DND-41 (cell line): ENCODE measurements at regions not wholly inside any gene's neighbourhood (a gene's known extent, or its start where the extent isn't known, plus 50 kb on each side); places are given as distances from the start of the nearest gene placed in this dataset.

Experiments used
- EZH2 ChIP-seq: IDR thresholded peaks from 3 replicates; pipeline ENCODE4 v1.6.1; 2012; ENCODE audit warnings: borderline replicate concordance, low read depth, mild to moderate bottlenecking, moderate library complexity, low read length, inconsistent platforms; ENCODE audit not compliant: severe bottlenecking
- TF ChIP-seq, protein P1 (sequence below): IDR thresholded peaks from 2 replicates; pipeline ENCODE4 v1.5.1; 2012; ENCODE audit warnings: borderline replicate concordance, low read length, moderate library complexity, mild to moderate bottlenecking; ENCODE audit not compliant: poor library complexity, severe bottlenecking; ENCODE audit errors: extremely low read depth

DNA sequence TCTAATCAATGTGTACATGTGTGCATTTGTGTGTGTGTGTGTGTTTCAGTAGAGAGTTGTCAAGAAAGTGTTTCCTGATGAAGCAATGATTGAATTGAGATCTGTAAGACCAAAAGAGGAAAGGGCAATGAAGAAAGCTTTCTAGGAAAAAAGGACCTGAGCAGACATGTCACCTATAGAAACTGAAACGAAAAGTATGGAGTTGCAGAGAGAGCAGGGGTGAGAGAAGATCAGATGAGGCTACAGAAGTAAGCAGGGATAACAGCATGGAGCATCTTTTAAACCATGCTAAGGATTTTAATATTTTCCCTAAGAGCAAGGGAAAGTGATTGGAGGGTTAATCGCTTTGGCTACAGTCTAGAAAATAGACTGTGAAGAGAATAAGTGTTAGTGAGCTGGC, 1459.4 kb upstream of the TENM4 start:
- TF ChIP-seq, protein P1, sequence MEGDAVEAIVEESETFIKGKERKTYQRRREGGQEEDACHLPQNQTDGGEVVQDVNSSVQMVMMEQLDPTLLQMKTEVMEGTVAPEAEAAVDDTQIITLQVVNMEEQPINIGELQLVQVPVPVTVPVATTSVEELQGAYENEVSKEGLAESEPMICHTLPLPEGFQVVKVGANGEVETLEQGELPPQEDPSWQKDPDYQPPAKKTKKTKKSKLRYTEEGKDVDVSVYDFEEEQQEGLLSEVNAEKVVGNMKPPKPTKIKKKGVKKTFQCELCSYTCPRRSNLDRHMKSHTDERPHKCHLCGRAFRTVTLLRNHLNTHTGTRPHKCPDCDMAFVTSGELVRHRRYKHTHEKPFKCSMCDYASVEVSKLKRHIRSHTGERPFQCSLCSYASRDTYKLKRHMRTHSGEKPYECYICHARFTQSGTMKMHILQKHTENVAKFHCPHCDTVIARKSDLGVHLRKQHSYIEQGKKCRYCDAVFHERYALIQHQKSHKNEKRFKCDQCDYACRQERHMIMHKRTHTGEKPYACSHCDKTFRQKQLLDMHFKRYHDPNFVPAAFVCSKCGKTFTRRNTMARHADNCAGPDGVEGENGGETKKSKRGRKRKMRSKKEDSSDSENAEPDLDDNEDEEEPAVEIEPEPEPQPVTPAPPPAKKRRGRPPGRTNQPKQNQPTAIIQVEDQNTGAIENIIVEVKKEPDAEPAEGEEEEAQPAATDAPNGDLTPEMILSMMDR = no peak
- no peak for TF ChIP-seq EZH2
